Middle frontal gyrus (tissue), 1 donor: ENCODE measurements at regions not wholly inside any gene's neighbourhood (a gene's known extent, or its start where the extent isn't known, plus 50 kb on each side); places are given as distances from the start of the nearest gene placed in this dataset.
"Not testable (repeated sequence)": the region's sequence is repeated elsewhere in the genome, so short reads cannot be mapped to it uniquely, and the experiment has no call there.

Source experiments
- DNase-seq: peaks from one replicate; pipeline ENCODE4 v3.0.0-alpha.2; 2015; ENCODE audit warnings: low spot score; ENCODE audit errors: extremely low spot score

DNA sequence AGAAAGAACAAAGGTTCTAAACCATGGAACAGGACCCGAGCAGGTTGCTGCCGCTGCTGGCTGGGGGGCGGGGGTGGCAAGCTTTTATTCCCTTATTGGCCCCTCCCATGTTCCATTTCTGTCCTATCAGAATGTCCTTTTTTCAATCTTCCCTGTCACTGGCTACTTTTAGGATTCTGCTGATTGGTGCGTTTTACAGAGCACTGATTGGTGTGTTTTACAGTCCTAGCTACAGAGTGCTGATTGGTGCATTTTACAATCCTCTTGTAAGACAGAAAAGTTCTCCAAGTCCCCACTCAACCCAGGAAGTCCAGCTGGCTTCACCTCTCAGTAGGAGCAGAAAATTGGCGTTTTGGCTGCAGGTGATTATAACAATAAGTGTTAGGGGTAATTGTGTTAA is 180.9 kb downstream of the KLF13 start:
- DNase-seq = not testable (repeated sequence)

DNA sequence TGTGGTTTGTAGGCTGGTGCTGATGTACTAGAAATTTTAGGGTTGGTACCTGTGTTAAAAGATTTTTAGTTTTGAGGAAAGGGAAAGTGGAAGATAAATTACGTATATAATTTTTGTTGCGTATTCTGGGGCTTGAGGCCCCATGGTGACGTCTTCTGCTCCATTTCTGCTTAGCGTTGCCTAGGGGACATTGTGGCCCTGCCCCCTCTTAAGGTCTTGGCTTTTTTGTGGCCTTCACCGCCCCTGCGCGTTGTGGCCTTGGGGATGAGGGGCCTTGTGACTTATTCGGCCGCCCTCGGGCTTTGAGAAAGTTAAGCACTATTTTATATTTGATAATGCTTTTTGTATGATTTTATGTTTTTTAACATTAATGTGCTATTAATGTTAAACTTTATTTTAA is 182.0 kb downstream of the KLF13 start:
- DNase-seq = no peak

DNA sequence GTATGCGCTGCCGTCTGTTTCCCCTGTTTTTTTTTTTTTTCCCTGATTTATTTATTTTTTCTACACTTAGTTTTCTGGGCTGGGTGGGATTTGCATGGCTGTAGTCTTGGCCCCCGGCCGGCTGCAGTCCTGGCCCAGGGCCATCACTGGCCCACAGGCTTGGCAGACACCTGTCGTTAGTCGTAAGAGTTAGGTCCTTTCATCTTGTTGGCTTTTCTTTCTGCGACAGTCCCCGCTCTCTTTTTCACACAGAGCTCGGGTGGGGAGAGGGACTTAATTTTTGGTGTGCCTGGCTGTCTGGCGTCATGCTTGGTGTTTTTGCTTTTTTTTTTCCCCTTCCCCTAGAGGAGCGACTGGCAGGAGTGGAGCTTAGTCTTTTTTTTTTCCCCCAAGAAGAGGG is 183.4 kb downstream of the KLF13 start:
- DNase-seq = no peak

DNA sequence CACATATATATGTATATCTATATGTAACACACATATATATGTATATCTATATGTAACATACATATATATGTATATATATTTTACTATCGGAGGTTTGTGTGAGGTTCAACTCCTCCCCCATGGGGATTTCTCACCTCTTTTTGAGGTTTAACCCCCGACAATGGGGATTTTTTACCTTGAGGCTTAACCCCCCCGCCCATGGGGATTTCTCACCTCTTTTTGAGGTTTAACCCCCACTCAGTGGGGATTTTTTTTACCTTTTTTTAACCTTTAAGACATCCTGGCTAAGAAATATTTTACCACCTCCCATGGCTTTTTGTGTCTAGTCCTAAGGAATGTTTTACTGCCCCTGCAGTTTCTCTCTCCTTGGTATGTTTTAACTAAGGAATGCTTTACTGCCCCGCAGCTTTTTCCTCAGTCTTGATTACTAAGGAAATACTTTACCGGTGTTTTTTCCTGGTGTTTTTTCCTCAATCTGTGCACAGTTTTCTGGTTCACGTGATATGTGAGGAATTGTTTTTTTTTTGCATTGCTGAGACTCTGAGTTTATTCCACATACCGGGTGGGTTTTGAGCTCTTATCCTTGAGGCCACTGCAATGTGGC is 185.2 kb downstream of the KLF13 start:
- no peak for DNase-seq

DNA sequence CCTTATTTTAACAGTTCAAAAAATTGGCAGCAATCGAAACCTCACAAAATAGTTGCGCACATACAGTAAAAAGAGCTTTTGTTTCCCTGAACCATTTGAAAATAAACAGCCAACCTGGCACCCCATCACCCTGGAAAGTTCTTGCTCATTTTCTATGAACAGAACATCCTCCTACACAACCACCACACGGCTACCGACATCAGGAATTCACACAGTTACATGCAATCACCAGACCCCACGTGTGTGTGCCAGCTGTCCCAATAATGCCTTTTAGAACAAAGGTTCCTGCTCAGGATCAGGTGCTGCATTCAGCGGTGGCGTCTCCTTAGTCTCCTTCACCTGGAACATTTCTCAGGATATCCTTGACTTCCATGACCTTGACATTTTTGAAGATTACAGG is 186.5 kb downstream of the KLF13 start:
- no peak for DNase-seq

DNA sequence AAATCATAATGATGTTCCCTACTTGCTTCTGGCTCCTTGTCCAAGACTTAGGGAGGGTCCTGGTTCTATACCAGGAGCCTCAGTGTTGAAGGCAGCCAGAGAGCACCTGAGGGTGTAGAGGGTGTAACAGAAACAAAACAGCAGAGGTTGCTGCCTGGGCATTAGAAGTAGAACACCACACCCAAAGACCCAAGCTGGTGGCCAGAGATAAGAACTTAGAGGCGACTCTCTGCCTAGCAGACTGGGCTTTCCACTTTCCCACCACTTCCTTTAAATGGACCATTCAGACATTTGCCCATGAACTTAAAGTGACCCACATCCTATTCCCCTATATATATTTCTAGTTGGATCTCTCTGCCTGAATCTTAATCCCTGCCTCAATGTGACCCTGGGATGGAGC is 189.8 kb downstream of the KLF13 start:
- no peak for DNase-seq

DNA sequence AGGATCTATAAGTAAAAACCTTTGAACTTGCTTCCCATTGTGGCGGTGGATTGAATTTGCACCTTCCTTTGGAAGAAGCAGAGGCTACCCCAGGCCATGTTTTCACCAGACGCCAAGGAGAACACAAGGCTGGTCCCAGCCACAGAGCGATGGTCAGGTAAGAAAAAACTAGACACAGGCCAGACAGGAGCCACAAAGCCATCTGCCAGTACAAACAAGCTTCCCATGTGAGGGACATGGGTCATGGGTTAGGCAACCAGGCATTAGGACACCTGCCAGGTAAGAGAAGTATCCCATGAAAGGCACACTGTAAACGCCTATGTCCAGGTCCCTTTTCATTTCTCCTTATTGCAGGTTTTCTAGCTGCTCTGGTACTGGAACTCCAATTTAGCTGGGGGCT is 190.2 kb downstream of the KLF13 start:
- DNase-seq = no peak

DNA sequence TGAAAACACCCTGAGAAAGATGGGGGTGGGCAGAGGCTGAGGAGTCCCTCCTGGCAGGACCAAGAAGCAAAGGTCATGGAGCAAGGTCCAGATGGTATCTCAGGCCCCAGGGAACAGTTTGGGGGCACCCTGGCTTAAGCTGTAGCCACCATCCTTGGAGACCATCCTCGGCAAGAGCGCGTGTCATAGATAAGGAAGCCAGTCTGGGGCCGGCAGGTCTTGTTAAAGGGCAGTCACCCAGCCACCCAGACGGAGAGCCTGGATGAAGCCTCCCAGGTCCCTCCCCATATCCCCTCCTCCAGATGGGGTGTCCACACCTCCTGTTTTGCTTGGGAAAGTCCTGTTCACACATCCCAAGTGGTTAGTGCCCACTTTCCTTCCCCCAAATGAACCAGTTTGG is 191.1 kb downstream of the KLF13 start:
- no peak for DNase-seq

DNA sequence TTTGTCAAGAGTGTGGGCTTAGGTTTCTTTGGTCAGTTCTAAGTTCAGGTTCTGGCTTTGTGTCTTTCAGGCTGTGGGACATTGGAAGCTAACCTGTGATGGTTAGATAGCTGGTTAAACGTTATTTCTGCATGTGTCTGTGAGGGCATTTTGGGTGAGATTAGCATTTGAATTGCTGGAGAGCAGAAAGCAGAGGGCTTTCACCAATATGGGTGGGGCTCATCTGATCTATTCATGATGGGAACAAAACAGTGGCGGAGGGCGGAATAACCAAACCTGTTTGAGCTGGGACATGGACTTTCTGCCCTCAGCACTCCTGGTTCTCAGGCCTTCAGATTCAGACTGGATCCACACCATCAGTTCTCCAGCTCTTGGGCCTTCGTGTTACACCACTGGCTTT is 195.4 kb downstream of the KLF13 start:
- no peak for DNase-seq

DNA sequence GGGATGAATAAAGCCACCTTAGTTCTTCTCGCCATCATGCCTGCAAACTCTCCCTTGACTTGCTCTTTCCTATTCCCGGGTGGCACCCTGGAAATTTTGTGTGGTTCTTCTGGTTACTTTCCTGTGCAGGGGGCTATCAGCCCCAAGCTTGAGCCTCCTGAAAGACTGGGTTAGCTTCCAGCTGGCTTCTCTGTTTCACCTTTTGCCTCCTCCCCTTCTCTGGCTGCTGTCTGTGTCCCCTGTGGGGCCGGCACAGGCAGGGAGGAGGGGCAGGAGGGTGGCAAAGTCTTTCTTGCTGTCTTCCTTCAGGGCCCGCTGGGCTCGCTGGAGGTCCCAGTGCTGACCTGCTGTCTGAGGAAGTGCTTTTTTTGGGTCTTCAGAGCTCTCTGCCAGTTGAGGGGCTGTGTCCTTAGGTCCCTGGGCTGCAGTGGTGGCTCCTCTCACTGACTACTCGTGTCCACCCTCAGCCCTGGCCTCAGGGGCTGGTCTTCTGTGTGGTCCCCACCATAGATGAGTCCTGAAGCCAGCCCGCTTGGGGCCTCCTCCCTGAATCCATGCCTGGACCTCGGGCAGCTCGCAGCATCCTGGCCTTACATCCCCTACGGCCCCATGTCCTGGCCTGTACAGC is 196.5 kb downstream of the KLF13 start:
- no peak for DNase-seq

DNA sequence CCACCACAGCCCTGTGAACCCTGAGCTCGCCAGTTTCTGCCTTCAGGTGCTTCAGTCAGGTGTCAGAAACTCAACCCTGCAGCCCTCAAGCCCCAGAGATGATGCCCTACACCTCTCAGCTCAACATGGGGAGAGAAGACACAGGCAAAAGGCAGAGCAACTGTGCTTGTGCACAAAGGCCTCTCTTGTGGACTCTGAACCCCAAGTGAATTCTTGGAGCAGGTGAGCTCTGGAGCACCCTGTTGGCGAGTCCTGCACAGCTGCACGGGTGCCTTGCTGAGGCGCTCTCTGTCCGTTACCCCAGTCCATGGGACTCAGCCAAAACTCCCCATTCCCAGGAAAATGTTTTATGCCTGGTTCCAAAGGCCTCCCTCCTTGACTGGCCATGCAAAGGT is 197.0 kb downstream of the KLF13 start:
- no peak for DNase-seq

DNA sequence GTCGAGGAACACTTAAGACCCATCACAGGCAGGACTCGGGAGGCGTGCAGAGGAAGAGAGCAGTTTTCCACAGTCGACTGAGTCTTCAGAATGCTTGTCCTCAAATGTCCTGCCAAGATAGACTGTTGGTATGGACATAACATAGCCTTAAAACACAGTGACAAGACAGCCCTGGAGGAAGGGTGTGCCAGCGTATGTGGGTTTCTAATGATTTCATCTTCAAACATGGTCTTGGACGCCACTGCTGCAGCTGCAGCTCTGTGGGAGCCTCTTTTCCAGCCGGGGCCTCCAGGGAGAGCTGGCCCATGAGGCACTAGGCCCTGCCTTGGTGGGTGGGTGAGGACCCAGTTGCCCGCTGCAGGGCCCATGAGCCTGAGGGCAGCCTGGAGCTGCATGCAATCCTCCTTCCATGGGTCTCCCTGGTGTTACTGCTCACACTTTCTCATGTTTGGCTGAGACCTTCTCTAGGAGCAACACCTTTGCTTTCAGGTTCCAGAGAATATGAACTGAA is 198.6 kb downstream of the KLF13 start:
- no peak for DNase-seq

DNA sequence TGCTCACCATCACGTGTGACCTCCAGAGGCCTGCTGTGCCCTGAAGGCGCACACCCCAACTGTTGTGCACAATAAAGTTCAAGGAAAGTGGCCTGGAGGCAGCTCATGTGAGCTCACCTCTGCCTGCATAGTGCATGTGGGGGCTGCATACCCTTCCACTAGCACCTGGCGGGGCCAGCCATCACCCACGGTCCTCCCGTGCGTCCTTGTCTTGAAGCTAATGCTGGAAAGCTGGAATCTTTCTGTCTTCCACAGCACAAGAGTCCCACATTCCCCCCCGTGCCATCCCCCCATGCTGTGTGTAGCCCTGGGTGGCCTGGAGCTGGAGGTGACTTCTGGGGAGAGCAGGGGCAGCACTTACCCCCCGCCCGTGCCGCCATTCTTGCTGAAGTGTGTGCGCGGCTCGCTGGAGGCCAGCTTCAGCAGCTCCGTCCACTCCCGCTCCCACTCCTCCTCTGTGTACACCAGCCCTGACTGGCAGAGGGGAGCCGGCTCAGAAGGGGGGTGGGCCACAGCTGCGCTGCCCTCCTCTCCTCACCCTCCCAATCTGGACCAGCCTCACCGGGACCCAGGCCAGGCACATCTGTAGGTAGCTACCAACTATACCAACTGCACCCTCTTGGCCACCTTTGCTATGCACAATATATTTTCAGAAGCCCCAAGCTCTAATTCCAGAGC is 199.5 kb downstream of the KLF13 start:
- DNase-seq = no peak

DNA sequence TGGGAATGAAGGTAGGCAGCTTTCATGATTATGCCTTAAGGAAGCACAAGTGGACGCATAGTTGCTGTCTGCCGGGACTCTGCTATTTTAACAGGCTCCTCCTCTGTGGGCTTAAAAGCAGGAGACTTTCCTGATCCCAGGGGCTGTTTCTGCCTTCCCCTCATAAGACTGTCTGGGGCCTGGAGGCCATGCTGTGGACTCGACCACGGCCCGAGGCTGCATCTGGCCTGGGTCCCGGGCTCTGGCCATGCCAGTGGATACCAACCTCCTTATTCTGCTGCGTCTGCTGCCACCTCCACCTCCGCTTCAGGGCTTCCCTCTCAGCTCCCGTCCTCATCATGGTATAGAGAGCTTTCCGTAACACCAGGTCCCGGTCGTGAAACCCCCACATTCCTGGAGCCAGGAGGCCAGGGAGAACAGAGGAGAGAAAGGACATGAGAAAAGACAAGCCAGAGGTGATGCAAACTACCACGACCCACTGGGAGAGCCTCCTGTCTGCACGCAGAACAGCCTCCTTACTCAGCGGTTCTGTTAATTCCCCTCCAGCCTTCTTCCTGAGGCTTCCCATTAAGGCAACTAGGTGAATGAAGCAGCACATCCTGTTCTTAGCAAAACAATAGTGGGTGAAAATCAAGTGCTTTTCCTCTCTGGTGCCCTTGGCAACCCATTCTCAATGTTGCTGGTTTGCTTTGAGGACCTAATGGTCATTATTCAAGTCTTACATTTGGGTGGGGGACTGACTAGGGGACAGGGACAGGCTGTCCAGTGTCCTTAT is 200.5 kb downstream of the KLF13 start:
- DNase-seq = no peak

DNA sequence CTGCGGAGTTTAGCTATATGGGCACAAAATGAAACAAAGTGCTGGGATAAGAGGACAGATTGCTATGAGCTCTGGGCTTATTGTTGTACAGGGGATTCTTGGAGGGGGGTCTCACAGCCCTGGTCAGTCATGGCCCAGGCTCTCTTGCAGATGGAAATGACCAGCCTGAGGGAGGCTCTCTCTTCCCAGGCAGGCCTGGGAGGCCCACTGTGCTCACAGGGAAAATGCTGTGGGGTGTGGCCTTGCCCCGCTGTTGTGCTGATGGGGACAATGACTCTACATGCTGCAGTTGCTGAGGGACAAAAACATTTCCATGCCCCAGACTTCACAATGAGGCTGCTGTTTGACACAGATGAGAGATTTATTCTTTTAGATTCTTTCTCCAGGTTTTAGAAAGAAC is 202.2 kb downstream of the KLF13 start:
- DNase-seq = no peak

DNA sequence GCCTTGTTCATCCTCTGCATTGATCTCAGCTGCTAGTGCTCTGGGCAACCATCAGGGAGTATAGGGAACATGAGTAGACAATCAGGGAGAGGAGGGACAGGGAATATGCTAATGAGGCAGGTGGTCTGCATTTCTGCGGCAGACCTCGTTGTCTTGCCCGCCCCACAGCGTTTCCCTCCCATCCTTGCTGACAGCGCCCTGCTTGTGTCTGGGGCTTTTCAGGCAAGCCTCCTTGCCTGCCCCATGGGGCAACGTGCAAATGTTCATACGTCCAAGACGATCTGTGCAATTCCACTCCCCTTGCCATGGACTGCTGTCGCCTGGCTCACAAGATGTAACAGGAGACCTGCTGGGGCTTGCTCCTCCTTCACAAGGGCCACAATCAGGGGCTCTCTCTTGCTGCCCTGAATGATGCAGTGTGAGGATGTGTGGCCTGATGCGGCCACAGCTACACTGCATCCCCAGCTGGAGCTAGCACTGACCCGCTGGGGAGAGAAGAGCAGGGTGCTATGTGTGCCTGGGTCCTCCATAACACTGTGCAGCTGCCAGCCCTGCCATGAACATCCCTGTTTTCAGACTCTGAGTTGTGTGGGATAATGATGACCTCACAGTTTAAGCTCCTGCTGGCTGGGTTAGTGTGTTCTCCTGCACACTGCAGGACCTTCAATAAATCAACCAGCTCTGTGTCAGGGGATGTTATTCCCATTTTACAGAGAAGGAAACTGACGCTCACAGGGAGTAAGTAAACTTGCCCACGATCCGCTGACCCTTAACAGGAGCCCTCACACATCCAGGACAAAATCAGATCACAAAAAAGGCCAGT is 211.3 kb downstream of the KLF13 start:
- no peak for DNase-seq

DNA sequence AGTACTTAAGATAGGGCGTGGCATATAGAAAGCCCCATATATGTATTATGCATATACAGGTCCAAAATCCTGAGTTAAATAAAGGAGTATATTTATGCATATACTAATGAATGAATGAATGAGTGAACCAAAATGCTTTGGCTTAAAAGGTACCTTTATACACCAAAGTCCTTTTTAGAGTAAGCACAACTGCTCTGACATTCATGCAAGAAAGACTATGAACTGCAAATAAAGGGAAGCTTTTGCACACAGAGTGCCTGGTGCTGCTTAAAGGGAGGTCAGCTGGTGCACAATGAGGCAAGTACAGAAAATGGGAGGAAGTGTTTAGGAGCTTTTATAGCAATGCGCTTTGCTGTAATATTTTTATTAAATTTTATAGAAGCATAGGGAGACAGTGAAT is 214.0 kb downstream of the KLF13 start:
- DNase-seq = no peak

DNA sequence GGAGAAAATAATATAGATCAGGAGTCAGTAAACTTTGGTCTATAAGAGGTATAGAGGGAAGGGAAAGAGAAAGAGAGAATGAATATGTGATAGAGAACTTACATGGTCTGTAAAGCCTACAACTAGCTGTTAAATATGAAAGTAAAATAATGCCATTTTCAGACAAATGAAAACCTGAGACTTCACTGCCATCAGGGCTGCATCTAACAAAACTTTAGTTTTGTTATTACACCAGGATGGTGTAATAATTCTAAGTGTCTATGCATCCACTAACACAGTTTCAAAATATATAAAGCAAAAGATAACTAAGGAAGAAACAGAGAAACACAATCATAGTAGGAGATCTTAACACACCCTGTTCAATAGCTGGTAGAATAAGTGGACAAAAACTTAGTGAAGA is 217.7 kb downstream of the KLF13 start:
- DNase-seq = no peak

DNA sequence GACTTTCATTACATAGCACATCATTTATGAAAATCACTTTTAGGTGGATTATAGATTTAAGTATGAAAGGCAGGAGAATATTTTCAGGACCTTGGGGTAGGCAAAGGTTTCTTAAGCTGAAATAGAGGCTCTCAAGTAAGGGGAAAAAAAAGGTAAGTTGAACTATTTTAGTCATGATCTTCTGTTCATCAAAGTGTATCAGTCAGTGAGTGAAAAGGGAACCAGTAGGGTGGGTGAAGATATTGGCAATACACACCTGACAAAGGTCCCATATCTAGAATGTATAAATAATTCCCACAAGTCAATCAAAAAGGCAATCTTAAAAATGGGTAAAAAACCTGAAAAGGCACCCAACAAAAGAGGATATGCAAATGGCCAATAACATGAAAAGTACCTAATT is 218.6 kb downstream of the KLF13 start:
- DNase-seq = no peak

DNA sequence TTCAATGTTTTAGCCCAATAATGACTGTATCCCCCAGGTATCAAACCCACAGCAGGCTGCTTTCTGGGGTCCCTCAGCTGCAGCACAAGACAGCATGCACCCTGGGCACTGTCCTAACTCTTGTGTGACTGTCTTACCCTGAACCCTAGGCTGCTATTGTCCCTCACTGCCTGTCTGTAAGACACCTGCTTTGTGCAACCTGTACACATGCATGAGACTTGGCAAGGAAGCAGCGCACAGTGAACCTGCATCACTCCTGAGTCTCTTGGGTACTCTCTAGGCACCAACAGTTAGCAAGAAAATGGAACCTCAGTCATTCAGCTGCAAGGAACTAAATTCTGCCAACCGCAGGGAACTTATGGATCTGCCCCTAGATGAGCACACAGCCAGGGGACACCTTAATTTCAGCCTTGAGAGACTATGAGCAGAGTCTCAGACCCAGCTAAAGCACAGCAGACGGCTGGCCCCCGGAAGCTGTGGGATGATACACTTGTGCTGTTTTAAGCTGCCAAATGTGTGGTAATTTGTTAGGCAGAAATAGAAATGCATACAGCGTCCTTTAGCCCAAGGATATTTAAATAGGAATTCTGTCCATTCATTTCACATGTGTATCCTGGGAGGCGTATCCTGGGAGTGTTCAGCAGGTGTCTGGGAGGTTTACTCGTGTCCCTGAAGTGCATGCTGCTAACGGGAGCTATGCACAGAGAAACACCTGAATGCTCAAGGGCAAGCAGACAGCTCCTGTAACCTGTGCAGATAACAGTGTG is 223.8 kb downstream of the KLF13 start:
- peak; percentile 47 for DNase-seq

DNA sequence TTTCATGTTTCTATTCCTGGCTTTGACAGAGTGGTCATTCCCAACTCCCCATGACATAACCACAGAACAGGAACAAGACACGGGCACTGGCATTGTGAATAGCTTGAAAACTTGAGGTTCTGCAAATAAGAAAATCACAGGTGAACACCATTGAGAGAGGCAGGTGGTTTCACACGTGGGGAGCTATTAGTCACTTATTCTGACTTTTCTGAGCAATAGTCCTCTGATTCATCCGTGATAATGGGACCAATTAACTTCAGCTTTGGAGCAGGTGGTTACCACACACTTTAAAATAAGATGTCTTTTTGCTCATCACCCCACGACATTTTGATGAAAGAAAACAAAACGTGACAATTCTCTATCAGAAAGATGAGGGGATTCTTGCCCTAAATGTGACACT is 224.7 kb downstream of the KLF13 start:
- no peak for DNase-seq
